Suppressor macrophage treated with lipopolysaccharide for 4 hours (primary cell): ENCODE measurements at regions not wholly inside any gene's neighbourhood (a gene's known extent, or its start where the extent isn't known, plus 50 kb on each side); places are given as distances from the start of the nearest gene placed in this dataset.
"Not testable (repeated sequence)": the region's sequence is repeated elsewhere in the genome, so short reads cannot be mapped to it uniquely, and the experiment has no call there.

ENCODE experiments used
- DNase-seq: peaks from one replicate; pipeline ENCODE4 v3.0.0-alpha.2; 2020

DNA sequence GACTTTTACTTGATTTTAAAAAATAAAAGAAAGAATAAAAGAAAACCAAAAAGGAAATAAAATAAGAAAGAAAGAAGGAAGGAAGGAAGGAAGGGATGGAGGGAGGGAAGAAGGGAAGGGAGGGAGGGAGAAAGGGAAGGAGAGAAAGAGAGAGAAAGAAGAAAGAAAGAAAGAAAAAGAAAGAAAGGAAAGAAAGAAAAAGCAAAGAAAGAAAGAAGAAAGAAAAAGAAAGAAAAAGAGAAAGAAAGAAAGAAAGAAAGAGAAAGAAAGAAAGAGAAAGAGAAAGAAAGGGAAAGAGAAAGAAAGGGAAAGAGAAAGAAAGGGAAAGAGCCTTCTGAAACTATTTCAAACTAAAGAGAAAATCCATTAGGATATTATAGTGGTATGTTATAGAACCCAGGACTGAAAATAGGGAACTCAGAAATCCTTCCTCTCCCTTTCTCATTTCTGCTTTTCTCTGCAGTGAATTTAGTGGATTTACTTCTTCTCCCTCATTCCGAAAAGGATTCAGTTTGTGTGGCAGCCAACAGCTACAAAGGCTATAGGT lies 414.7 kb upstream of the CCNG1 start:
- DNase-seq, result no peak

DNA sequence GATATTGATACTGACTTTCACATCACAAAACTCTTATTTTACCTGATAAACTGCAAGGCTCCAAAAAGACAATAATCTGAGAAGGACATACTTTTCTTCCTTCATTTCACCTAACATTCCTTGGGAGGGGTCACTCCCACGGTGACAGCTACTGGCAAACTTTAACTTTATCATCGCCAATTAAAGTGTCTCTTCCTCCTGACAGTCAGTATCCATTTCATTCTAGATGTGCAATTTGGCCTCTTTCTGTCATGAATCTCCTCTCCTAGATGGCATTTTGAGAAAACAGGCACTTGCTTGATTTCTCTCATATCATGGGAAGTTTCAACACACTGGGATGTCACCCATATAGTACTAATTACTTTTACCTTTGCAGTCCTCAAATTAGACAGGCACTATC lies 413.5 kb upstream of the CCNG1 start:
- no peak for DNase-seq

DNA sequence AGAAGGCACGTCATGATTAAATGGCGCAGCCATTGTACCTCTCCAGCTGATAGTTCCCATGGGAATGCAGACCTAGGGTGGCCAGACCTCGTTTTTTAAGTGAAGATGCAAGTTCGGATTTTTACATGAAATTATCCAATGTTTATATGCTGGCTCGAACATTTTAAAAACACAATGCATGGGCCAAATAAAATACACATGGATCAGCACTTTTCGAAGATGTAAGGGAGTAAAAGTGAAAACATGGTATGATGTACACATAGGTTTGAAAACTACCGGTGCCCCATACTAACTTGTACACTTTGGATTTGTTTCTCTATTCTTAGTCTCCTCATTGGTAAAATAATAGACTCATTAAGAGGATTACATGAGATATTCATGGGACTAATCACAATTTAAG lies 412.5 kb upstream of the CCNG1 start:
- DNase-seq, result no peak

DNA sequence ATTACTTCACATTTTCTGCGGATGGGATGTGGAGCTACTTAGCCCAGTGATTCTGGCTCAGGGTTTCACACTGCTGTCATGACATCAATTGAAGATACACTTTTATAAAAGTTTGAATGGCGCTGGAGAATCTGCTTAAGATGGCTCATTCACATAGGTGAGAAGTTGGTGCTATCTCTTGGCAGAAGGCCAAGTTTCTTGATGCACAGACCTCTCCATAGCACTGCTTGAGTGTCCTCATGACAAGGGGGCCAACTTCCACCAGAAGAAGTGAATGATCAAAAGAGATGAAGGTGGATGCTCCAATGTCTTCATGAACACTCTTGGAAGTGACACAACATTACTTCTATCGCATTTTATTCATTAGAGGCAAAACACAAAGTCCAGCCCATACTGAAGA lies 403.7 kb upstream of the CCNG1 start:
- no peak for DNase-seq

DNA sequence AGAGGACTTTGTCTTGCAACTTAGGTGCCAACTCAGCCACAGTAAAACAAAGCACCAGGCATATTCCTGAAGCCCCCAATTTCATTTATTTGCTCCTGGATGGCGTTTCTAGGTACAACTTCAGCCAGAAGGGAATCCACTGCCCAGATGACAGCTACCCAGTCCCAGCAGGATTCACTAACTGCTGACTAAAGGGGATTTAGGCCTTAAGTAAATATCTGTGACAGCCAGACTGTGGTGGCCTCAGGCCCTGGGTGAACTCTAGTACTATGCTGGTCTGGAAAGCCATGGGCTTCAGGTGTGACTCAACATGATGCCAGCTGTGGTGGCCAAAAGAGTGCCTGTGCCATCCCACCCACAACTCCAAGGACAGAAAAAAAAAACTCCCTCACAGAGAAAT lies 396.1 kb upstream of the CCNG1 start:
- no peak for DNase-seq

DNA sequence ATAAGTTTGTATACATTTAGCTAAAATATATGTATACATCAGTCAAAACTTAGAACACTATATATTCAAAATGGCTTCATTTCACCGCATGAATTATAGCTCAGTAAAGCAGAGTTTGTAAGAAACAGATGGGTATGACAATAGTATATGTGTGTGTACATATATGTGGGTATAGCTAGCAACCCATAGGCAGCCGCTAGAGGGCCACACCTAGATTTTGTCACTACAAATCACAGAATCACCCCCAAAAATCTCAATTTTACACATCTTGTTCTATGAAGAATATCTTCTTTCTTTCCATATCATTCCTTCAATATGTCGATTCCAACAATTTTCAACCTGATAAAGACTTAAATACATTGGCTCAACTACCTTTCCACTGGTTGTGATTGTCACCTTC lies 357.8 kb upstream of the CCNG1 start:
- DNase-seq, result no peak

DNA sequence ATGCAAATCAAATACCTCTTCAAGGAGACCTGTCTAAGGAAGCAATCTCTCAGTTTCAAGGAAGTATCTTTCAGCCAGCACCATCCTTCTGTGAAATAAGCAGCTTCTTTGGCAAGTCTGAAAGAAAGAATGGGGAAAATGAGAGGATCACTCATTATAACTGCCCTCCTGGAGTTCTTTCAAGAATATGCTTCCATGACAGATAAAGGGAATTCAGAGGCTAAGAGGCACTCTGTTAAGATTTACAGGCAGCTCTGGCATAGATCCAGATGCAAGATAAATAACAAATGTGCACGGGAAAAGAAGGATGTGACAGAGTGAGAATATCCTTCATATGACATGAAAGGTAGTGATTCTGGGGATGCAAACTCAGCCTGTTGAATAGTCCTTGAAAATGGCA lies 348.2 kb upstream of the CCNG1 start:
- no peak for DNase-seq

DNA sequence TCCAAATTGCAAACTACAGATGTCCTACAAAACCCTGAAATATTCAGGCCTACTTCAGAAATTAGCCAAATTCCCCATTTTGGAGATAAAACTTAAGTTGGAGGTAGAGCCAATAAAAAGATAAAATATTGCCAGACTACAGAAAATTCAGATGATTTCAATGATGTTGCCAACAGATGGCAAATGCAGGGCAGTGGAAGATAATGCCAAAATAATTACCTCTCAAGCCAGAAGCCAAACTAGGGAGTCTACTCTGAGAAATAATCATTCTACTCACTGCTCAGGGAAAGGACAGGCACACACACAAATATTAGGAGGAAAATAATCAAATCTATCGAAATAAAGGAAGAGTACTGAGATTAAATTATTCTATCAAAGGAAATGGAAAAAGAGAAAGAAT lies 347.5 kb upstream of the CCNG1 start:
- DNase-seq, result no peak

DNA sequence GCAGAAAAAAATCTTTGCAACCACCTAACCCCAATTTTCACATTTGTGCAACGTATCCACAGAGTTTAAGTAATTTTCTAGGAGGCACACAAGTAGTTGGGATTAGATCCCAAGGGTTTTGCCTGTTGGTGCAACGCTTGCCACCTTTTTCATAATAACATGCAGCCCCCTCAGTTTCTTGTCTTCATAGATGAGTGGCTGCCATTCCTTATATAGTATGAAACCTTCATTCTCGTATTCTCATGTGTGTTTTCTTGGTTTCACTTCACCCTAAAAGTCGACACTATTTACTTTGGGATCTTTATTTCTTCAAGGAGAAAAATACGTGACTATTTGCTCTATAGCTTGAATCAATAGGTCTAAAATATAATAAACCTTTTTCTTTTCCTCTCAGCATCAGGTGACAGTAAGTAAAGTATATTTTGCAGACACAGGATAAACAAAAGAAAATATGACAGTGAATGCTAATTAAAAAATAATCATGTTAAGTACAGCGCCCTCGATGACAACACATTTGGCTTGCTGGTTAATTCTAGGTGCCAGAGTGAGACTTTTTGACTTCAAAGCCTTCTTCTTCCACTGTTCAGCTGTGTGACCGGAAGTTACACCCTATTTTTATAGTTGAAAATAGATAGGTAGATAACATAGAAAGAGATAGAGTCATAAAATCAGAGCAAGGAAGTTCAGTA lies 342.8 kb upstream of the CCNG1 start:
- DNase-seq, result no peak

DNA sequence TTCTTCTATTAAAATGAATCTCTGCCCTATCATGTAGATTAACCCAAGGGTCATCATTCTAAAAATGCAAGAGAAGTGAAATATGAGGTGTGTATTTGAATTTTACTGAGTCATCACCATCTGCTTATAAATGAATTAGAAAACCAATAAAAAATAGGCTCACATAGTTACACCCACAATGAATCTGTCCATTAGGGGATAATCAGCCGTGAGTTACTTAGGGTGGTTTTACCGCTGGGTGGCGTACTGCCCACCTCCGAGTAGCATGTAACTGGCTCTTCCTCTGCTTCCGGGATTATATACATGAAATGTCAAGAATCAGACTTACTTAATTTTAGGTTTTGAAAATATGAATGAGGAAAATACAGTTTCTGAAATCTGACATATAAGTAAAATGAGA lies 332.9 kb upstream of the CCNG1 start:
- DNase-seq, result peak; percentile 7

DNA sequence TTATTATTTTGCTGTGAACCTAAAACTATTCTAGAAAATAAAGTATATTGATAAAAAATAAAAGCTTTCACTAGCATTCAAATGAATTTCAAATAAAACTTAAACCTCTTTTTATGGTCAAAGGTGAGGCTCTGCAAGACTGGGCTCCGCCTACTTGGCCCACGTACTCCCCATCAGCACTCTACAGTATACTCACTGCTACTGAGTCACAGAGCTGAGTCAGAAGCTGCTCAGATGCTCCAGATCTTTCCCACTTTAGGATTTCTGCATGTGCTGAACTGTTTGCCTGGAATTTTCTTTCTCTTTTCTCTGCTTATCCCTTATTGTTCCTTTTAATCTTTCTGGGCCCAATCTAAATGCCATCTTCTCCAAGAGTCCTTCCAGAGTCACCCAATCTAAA lies 331.9 kb upstream of the CCNG1 start:
- DNase-seq, result no peak

DNA sequence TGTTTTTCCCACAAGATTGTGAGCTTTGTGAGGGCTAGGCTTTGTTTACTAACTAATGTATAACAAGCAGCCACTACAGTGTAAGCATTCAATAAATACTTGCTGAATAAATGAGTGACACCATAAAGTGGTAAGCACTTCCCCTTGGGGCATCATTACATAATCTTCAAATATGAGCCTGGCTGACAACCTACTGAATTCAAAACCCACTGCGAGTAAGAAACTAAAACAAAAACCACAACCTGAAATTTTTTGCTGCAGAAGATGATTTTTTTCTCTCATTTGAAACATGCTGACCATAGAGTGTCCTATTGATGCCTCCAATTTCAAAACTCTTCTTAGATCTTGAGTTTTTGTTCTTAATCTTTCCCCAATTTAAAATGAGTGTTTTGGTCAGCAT lies 331.3 kb upstream of the CCNG1 start:
- no peak for DNase-seq

DNA sequence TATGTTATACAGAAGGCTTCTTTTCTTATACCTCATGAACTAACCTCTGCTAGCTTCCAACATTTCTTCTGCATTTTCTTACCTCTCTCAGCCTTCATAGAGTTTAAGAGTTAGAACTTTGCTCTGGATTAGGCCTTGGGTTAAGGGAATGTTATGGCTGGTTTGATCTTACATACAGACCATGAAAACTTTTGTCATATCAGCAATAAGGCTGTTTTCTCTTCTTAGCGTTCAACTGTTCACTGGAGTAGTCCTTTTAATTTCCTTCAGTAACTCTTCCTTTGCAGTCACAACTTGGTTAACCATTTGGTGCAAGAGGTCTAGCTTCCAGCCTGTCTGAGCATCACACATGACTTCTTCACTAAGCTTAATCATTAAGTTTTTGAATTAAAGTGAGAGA lies 329.0 kb upstream of the CCNG1 start:
- no peak for DNase-seq

DNA sequence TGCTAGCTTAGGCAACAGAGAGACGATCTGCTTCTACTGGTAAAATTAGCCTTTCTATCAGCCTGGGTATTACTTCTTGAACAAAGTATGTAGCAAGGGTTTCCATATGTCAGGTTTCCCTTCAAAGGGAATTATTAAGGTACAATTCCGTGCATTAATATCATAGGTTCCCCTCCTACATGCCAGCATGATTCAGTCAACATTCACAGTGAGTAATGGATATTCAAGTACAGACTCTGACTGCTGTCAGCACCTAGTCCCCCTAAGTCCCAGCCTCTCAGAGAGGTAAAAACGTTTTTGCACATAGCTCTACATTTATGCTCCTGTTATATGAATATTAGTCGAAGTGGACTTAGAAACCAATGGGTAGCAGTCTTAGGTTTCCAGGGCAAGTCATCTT lies 322.4 kb upstream of the CCNG1 start:
- no peak for DNase-seq

DNA sequence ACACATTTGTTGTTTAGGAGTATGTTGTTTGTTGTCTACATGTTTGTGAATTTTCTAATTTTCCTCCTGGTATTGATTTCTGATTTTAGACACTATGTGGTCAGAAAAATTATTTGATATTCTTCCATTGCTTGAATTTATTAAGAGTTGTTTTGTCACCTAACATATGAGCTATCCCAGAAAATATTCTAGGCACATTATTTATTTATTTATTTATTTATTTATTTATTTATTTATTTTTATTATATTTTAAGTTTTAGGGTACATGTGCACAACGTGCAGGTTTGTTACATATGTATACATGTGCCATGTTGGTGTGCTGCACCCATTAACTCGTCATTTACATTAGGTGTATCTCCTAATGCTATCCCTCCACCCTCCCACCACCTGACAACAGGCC lies 320.8 kb upstream of the CCNG1 start:
- not testable (repeated sequence) for DNase-seq

DNA sequence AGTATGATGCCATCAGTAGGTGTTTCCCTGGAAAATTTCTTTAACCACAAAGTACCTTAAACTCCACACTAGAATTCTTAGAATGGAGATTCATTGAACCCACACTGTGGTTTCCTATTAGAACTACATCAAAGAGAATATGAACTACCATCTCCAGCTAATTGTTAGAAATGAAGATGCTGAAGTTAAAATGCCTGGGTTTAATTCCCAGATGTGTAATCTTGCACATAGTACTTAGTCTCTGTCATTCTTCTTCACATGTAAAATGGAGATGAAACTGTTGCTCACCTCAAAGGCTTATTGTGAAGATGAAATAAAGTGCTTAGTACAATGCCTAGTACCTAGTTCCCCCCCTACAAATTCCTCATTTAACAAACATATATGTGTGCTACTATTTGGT lies 303.3 kb upstream of the CCNG1 start:
- no peak for DNase-seq

DNA sequence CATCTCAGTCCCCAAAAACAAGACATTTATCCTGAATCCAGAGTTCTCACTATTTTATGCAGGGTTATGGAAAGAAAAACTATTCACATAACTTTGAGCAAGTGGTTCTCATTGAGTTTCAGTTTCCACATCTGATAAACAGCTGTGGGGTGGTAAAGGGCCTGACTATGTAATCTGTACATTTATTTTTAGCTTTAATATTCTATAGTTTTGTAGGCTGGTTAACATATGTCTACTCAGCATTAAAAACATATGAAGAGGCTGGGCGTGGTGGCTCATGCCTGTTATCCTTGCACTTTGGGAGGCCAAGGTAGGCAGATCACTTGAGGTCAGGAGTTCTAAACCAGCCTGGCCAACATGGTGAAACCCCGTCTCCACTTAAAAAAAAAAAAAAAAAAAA lies 301.5 kb upstream of the CCNG1 start:
- DNase-seq, result no peak

DNA sequence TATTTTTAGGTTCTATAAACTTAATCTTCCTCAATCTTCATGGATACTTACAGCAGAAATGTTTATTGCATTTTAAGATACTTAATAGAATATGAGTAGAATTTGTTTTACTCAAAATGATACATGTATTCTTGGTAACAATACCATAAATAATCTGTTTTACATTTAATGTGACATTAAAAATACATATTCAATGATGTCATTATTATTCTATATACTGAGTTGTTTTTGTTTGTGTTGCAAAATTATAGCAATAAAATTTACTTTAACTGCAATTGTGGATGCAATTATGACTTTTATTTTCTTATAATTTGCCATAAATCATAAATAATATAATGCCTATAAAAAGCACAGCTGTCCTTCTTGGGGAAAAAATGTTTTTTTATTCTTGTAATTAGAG lies 275.9 kb upstream of the CCNG1 start:
- DNase-seq, result no peak

DNA sequence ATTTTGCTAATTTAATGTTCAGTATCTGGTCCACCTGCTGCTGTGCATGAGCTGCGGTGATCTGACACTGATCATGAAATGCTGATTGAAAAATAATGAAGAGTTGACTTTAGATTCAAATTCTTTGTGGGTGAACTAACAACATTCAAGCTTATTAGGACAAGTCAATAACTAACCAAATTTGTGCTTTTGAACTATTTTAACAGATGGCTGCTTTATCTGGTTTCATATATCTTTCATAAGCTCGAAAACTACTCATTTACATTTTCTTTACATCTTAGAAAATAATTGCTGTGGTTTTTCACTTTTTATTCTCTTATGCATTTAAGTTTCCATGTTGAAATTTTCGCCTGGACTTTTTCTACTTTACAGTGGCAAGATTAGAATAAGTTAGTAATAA lies 274.8 kb upstream of the CCNG1 start:
- no peak for DNase-seq

DNA sequence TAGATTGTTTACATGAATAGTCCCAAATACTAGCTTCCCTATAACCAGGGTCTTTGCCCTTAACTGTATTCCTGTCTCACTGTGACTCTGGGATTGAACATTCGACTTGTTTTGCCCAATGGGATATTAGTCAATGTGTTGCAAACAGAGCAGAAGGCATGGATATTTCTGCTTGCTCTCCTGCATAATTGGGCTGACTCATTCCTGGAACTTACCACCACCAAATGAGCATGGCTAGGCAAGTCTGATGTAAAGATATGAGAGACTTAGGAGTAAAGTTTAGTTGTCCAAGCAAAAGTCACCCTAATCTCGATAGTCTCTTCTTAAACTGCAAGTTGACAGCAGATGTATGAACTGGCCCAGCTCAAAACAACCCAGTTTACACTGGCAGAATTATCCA lies 273.5 kb upstream of the CCNG1 start:
- no peak for DNase-seq

DNA sequence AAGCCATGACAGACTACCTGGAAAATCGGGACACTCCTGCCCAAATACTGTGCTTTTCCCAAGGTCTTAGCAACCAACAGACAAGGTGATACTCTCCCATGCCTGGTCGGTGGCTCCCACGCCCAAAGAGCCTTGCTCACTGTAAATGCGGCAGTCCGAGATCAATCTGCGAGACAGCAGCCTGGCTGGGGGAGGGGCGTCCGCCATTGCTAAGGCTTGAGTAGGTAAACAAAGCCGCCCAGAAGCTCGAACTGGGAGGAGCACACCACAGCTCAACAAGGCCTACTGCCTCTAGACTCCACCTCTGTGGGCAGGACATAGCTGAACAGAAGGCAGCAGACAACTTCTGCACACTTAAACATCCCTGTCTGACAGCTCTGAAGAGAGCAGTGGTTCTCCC lies 272.1 kb upstream of the CCNG1 start:
- no peak for DNase-seq

DNA sequence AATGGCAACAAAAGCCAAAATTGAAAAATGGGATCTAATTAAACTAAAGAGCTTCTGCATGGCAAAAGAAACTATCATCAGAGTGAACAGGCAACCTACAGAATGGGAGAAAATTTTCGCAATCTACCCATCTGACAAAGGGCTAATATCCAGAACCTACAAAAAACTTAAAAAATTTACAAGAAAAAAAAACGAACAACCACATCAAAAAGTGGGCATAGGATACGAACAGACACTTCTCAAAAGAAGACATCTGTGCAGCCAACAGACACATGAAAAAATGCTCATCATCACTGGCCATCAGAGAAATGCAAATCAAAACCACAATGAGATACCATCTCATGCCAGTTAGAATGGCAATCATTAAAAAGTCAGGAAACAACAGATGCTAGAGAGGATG lies 267.2 kb upstream of the CCNG1 start:
- not testable (repeated sequence) for DNase-seq

DNA sequence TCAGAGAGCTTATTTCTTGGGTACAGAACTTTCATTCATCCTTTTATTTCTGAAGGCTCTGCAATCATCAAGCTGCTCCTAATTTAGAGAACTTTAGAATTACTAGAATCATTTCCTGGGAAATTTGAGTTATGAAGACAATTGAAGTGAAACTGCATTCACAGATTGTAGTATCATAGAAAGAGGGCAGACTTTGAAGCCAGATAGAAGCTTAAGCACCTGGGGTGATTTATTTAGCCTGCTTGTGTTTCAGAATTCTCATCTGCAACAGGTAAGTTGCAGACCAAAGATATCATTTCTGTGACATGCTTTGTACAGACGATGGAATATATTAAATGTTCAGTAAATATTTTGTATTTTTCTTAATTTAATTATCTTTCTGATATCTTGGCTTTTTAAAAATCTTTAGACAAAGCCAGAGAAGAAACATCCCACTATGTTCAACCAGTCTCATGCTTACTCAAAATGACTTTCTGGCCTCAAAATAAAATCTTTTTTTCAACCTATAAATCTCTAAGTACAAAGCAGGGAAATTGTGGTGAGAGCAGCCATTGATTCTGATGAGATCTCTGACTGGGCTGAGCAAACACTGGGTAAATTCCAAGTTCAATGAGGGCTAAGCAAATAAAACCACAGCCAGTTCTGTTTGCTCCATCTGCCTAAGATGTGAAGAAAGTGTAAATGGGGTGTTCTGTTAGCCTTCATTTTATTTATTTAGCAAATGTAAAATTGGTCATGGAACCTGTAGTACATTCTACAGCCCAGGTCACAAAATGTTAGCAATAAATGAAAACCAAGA lies 264.7 kb upstream of the CCNG1 start:
- no peak for DNase-seq

DNA sequence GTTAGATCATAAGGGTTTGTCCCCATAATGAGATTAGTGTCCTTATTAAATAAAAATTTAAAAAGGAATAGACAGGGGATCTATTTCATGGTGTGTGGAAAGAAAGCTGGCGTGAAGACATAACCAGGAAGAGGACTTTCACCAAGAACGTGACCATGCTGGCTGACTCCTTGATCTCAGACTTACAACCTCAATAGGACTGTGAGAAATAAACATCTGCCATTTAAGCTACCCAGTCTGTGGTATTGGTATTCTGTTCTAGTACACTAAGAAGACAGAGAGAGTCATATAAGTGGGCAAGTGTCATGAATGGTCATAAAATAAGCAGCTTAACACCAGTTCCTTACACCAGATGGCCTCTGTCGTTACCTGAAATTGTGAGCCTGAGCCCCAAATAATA lies 259.4 kb upstream of the CCNG1 start:
- no peak for DNase-seq

DNA sequence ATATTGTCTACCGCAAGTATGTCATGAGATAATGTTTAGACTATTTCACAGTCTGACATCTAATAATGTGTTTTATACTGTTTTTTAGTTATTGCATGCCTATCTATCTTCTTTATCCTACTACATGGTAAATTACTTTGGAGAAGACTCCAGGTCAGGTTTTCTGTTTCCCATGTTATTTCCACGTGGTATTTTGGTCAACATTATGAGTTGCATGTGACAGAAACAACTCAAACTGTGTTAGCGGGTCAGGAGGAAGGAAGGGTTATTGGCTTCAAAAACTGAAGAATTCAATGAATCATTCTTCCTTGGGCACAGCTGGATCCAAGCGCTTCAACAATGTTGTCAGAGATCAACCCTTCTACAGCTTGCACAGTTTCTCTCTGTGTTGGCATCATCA lies 252.1 kb upstream of the CCNG1 start:
- no peak for DNase-seq
